Tibial nerve (tissue), 4 donors: ENCODE measurements at regions not wholly inside any gene's neighbourhood (a gene's known extent, or its start where the extent isn't known, plus 50 kb on each side); places are given as distances from the start of the nearest gene placed in this dataset.

Experiments used
- DNase-seq, 2 donors: peaks; one replicate each; pipeline ENCODE4 v3.0.0-alpha.2; 2019; ENCODE audit warnings: low spot score in 2 of 2
- H3K27ac ChIP-seq, 4 donors: fragments of 200-600 bp; sonication (generic) in 3 of 4; one replicate each; pipeline ENCODE4 v1.5.1; 2017 to 2019; ENCODE audit warnings: mild to moderate bottlenecking in 1 of 4
- H3K27me3 ChIP-seq, 2 donors: fragments of 200-600 bp; sonication (generic) in 1 of 2; one replicate each; pipeline versions ENCODE4 v1.5.1 to v1.6.0; 2017 to 2019
- H3K36me3 ChIP-seq, 3 donors: fragments of 200-600 bp; sonication (generic); one replicate each; pipeline ENCODE4 v1.5.1; 2018 to 2019
- H3K4me1 ChIP-seq, 4 donors: fragments of 200-600 bp; sonication (generic) in 3 of 4; one replicate each; pipeline ENCODE4 v1.5.1; 2017 to 2019
- H3K4me3 ChIP-seq, 4 donors: fragments of 200-600 bp; sonication (generic) in 3 of 4; one replicate each; pipeline ENCODE4 v1.5.1; 2017 to 2019; ENCODE audit warnings: mild to moderate bottlenecking in 1 of 4, moderate library complexity in 1 of 4
- H3K9me3 ChIP-seq, 4 donors: fragments of 200-600 bp; sonication (generic) in 3 of 4; one replicate each; pipeline ENCODE4 v1.5.1; 2017 to 2019
- EP300 ChIP-seq, 2 donors: sonication (generic); formaldehyde crosslinking; IDR thresholded peaks; one replicate each; pipeline ENCODE4 v1.6.1; 2017; ENCODE audit warnings: antibody characterized with exemption in 2 of 2, mild to moderate bottlenecking in 1 of 2
- POLR2A ChIP-seq, 2 donors: fragments of 450-650 bp; IDR thresholded peaks; one replicate each; pipeline ENCODE4 v1.6.1; 2017; ENCODE audit warnings: antibody characterized with exemption in 2 of 2, mild to moderate bottlenecking in 2 of 2, moderate library complexity in 2 of 2
- WGBS, 2 donors: methylation state at CpG; one replicate each; pipeline ENCODE4 v1.1.5; 2018; 5-methylcytosine and 5-hydroxymethylcytosine counted together
- TF ChIP-seq, protein P1 (sequence below), 5 experiments: fragments of 200-600 bp in 3 of 5; fragments of 450-650 bp in 2 of 5; sonication (generic) in 3 of 5; IDR thresholded peaks; one replicate each; pipeline ENCODE4 v1.5.1; 2016 to 2019; ENCODE audit warnings: antibody characterized with exemption in 5 of 5, mild to moderate bottlenecking in 3 of 5, moderate library complexity in 2 of 5

DNA sequence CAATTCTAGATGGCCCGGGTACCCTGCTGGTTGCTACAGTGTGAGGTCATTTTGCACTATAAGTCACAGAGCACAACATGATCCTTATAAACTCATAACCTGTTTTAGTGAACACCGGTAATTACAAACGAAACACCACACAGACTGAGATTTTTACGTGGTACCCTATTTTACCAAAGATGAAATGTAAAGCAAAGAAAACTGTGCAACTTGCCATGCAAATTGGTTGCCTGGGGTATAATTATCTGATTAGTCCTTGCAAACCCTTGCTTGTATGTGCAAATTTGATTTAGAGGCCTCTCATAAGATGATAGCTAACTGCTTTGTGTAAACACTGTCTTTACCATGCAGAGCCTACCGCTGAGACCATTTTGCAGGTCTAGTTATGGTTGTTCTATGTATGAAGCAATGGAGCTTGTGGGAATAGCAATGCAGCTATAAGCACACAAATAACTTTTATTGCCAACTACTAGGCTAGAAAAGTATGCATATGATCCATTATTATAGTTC lies 372.1 kb upstream of the FAR2 start:
- Histone ChIP-seq H3K4me3 (no peak overlapping the region), H3K36me3 (no peaks in the 10 kb centered on the region), H3K27me3 (no peaks in the 10 kb centered on the region), H3K9me3 (no peaks in the 10 kb centered on the region), H3K4me1 (peaks cover 0 to 9% (median 1%) of the 10 kb centered on the region in 4 donors), H3K27ac (no peak overlapping the region)
- no peak for TF ChIP-seq POLR2A (IDR thresholded peaks at IDR 0.05)
- TF ChIP-seq EP300 (IDR thresholded peaks at IDR 0.05): no peak
- TF ChIP-seq, protein P1, sequence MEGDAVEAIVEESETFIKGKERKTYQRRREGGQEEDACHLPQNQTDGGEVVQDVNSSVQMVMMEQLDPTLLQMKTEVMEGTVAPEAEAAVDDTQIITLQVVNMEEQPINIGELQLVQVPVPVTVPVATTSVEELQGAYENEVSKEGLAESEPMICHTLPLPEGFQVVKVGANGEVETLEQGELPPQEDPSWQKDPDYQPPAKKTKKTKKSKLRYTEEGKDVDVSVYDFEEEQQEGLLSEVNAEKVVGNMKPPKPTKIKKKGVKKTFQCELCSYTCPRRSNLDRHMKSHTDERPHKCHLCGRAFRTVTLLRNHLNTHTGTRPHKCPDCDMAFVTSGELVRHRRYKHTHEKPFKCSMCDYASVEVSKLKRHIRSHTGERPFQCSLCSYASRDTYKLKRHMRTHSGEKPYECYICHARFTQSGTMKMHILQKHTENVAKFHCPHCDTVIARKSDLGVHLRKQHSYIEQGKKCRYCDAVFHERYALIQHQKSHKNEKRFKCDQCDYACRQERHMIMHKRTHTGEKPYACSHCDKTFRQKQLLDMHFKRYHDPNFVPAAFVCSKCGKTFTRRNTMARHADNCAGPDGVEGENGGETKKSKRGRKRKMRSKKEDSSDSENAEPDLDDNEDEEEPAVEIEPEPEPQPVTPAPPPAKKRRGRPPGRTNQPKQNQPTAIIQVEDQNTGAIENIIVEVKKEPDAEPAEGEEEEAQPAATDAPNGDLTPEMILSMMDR (IDR thresholded peaks at IDR 0.05): no peak
- WGBS, 2 donors: 64 to 78% methylated on average over 5 of the region's 5 CpGs
- no peak for DNase-seq

DNA sequence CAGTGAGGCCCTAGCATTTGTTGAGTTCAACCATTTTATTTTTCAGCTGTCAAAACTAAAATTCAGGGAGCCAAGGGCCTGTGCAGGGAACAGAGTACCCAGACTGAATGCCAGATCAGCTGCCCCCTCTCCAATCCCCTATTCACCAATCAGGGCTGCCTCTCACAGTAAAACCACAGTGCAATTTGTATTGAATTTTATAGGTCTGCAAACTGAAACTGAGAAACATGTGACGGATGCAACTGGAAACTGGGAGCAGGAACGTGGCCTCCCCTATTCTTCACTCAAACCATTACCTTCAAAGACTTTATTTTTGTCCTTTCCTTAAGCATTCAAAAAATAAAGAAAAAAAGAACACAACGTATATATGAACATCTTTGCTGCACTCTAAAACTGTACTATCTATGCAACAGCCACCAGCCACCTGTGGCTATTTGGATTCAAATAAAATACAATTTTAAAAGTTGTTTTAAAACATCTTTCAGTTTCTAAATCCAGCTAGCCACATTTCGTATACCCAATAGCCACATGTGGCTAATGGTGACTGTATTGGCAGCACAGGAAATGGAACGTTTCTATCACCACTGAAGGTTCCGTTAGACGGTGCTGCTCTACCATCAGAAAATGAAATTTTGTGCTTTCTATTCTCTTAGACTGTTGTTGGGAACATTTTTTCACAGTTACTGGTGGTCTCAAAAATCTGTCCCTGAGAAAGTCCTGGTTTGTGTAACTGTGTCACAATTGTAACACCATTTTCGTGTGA lies 371.3 kb upstream of the FAR2 start:
- WGBS, 2 donors: 91% methylated on average over 8 of the region's 8 CpGs
- no peak for DNase-seq
- no peak overlapping the region for H3K4me3 ChIP-seq
- no peaks in the 10 kb centered on the region for H3K36me3 ChIP-seq
- H3K27me3 ChIP-seq: no peaks in the 10 kb centered on the region
- TF ChIP-seq POLR2A (IDR thresholded peaks at IDR 0.05): no peak
- TF ChIP-seq, protein P1 (IDR thresholded peaks at IDR 0.05): no peak
- no peaks in the 10 kb centered on the region for H3K9me3 ChIP-seq
- H3K27ac ChIP-seq: no peak overlapping the region
- peaks cover 0 to under 1% (median 0%) of the 10 kb centered on the region in 4 donors for H3K4me1 ChIP-seq

DNA sequence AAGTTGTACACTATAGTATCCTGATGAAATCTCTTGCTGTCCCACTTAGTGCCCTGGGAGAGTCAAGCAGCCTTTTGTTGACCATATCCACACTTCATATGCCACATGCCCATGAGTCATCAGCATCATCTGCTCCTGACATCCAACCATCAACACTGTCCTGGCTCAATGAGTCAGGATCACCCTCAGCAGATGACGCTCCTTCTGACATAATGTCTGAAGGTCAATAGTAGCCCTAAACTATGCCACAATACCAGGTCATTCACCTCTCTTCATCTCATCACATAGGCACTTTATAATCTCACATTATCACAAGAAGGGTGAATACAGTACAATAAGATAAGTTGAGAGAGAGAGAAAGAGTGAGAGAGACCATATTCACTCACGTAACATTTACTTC lies 369.0 kb upstream of the FAR2 start:
- WGBS, 2 donors: 83 to 91% methylated on average over 2 of the region's 2 CpGs

DNA sequence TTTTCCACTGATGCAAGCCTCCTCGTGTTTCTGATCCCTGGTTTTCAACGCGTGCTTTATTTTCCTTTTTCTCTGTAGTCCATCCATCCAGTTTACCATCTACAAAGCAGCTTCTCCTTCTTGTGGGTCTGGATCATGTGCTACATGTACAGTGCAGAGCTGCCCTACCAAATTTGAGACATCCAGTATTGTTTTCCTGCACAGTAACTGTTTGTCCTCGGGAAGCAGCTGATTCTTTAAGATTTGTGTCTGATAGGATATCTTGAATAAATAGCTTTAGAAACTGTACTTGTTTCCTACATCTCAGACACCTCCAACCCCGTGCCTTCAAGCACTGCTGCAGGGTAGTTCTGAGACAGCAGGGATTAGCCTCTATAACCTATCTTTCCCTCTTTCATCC lies 368.1 kb upstream of the FAR2 start:
- no peak for DNase-seq
- no peak overlapping the region for H3K27ac ChIP-seq
- 63 to 67% methylated on average over 5 of the region's 5 CpGs for WGBS, 2 donors
- no peak for TF ChIP-seq EP300 (IDR thresholded peaks at IDR 0.05)
- no peak for TF ChIP-seq POLR2A (IDR thresholded peaks at IDR 0.05)
- TF ChIP-seq, protein P1 (IDR thresholded peaks at IDR 0.05): no peak
- no peaks in the 10 kb centered on the region for H3K36me3 ChIP-seq
- no peak overlapping the region for H3K4me3 ChIP-seq
- H3K4me1 ChIP-seq: no peaks in the 10 kb centered on the region
- no peaks in the 10 kb centered on the region for H3K9me3 ChIP-seq
- no peaks in the 10 kb centered on the region for H3K27me3 ChIP-seq

More for the DNA sequence above, 369.0 kb upstream of the FAR2 start:
- Histone ChIP-seq H3K36me3 (no peaks in the 10 kb centered on the region), H3K9me3 (no peaks in the 10 kb centered on the region), H3K27me3 (no peaks in the 10 kb centered on the region), H3K4me1 (no peaks in the 10 kb centered on the region), H3K4me3 (no peak overlapping the region), H3K27ac (no peak overlapping the region)
- TF ChIP-seq, protein P1 (IDR thresholded peaks at IDR 0.05): no peak
- TF ChIP-seq POLR2A (IDR thresholded peaks at IDR 0.05) (no peak), EP300 (IDR thresholded peaks at IDR 0.05) (no peak)
- no peak for DNase-seq
